ENCODE measurements at regions not wholly inside any gene's neighbourhood (a gene's known extent, or its start where the extent isn't known, plus 50 kb on each side); places are given as distances from the start of the nearest gene placed in this dataset.

DNA sequence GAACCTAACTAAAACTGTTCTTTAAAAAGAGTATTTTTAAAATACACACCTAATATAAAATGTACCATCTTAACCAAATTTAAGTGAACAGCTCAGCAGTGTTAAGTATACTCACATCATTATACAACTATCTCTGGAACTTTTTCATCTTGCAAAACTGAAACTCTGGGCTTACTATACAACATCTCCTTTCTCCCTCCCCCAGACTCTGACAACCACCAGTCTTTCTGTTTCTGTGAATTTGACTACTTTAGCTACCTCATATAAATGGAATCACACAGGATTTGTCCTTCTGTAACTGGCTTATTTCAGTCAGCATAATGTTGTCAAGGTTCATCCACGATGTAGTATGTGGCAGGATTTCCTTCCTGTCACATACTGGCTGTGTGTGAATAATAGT is 93.5 kb downstream of the FOXD1 start:
- DNase-seq, result no peak
- H3K36me3 ChIP-seq, result no peaks in the 10 kb centered on the region
- intact Hi-C loops (cut with DNase I), result no loop called here
- no peaks in the 10 kb centered on the region for H3K9me3 ChIP-seq
- no peak overlapping the region for H3K27ac ChIP-seq
- H3K4me3 ChIP-seq, result no peak overlapping the region
- H3K27me3 ChIP-seq, result no peaks in the 10 kb centered on the region
- WGBS, 3 donors, result 50 to 62% (median 57%) methylated on average over 1 of the region's 1 CpG
- H3K4me1 ChIP-seq (ENCODE audit: insufficient read depth), result no peaks in the 10 kb centered on the region
- TF ChIP-seq POLR2A (IDR thresholded peaks at IDR 0.05), result no peak
- TF ChIP-seq EP300 (IDR thresholded peaks at IDR 0.05), result no peak
- TF ChIP-seq, protein P1, sequence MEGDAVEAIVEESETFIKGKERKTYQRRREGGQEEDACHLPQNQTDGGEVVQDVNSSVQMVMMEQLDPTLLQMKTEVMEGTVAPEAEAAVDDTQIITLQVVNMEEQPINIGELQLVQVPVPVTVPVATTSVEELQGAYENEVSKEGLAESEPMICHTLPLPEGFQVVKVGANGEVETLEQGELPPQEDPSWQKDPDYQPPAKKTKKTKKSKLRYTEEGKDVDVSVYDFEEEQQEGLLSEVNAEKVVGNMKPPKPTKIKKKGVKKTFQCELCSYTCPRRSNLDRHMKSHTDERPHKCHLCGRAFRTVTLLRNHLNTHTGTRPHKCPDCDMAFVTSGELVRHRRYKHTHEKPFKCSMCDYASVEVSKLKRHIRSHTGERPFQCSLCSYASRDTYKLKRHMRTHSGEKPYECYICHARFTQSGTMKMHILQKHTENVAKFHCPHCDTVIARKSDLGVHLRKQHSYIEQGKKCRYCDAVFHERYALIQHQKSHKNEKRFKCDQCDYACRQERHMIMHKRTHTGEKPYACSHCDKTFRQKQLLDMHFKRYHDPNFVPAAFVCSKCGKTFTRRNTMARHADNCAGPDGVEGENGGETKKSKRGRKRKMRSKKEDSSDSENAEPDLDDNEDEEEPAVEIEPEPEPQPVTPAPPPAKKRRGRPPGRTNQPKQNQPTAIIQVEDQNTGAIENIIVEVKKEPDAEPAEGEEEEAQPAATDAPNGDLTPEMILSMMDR (IDR thresholded peaks at IDR 0.05), result no peak

DNA sequence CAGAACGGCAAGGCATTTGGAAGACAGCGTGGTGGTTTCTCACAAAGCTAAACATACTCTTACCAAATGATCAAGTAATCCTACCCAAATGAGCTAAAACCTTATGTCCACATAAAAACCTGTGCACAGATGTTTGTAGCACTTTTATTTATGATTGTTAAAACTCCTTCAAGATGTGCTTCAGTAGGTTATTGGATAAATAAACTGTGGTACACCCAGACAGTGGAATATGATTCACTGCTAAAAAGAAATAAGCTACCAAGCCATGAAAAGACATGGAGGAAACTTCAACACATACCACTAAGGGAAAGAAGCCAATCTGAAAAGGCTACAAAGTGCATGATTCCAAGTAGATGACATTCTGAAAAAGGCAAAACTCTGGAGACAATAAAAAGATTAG is 94.2 kb downstream of the FOXD1 start:
- DNase-seq, result no peak
- Histone ChIP-seq H3K27ac (no peak overlapping the region), H3K27me3 (no peaks in the 10 kb centered on the region), H3K36me3 (no peaks in the 10 kb centered on the region), H3K4me3 (no peak overlapping the region), H3K9me3 (no peaks in the 10 kb centered on the region), H3K4me1 (ENCODE audit: insufficient read depth) (no peaks in the 10 kb centered on the region)
- 68 to 87% (median 84%) methylated on average over 2 of the region's 2 CpGs for WGBS, 3 donors
- TF ChIP-seq, protein P1 (IDR thresholded peaks at IDR 0.05), result no peak
- TF ChIP-seq EP300 (IDR thresholded peaks at IDR 0.05) (no peak), POLR2A (IDR thresholded peaks at IDR 0.05) (no peak)
- intact Hi-C loops (cut with DNase I), result no loop called here

DNA sequence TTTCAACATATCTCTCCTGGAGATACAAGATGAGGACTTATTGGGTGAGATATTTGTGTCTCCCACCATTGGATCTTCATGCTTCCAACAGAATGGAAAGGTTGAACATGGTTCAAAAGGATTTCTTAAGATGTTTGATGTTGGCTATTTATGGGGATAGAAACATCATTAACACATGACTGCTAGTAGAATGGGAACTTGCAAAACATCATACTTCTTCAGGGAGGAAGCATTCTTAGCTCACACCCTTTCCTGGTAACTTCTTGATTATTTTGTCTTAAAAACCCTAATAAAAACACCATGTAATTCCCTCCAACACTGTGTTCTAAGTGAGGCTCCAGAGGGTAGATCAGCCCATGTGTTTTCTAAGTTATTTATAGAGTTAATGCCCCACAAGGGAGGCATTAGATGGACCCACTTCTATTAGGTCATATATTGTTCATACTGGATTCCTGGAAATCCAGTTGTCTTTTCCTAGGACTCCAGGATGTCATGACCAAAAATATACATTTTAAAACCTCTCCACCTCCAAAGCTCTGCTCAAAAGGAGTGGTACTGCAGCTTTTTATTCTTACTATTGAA is 95.8 kb downstream of the FOXD1 start:
- Histone ChIP-seq H3K4me1 (ENCODE audit: insufficient read depth) (no peaks in the 10 kb centered on the region), H3K27me3 (no peaks in the 10 kb centered on the region), H3K9me3 (no peaks in the 10 kb centered on the region), H3K36me3 (no peaks in the 10 kb centered on the region), H3K27ac (no peak overlapping the region), H3K4me3 (no peak overlapping the region)
- no peak for DNase-seq
- intact Hi-C loops (cut with DNase I), result no loop called here
- TF ChIP-seq, protein P1 (IDR thresholded peaks at IDR 0.05), result no peak
- TF ChIP-seq POLR2A (IDR thresholded peaks at IDR 0.05), result no peak
- TF ChIP-seq EP300 (IDR thresholded peaks at IDR 0.05), result no peak

DNA sequence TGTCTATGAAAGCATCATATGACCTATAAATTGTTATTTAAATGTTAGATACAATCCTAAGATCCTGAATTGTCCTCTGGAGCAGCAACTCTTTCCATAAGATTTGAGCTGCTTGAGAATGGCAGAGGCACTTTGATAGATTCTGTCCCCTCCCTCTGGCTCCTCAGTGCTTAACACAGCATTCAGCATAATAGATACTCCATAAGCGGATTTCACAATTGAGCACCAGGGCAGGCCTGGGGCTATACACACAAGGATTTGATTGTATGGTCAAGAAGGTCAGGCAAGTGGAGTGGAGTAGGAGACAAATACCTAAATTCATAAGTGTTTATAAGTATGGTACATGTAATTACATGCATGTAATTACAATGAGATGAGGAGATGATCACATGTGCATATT is 96.3 kb downstream of the FOXD1 start:
- no peaks in the 10 kb centered on the region for H3K36me3 ChIP-seq
- no peak overlapping the region for H3K27ac ChIP-seq
- H3K4me1 ChIP-seq (ENCODE audit: insufficient read depth), result no peaks in the 10 kb centered on the region
- no peaks in the 10 kb centered on the region for H3K27me3 ChIP-seq
- 87 to 97% (median 96%) methylated on average over 1 of the region's 1 CpG for WGBS, 3 donors
- TF ChIP-seq POLR2A (IDR thresholded peaks at IDR 0.05), result no peak
- no peak for TF ChIP-seq EP300 (IDR thresholded peaks at IDR 0.05)
- TF ChIP-seq, protein P1 (IDR thresholded peaks at IDR 0.05), result no peak
- intact Hi-C loops (cut with DNase I), result no loop called here
- DNase-seq, result no peak
- no peak overlapping the region for H3K4me3 ChIP-seq
- H3K9me3 ChIP-seq, result no peaks in the 10 kb centered on the region

Measured in ovary (tissue), 7 donors.